GM13976 (cell line): ENCODE measurements at regions not wholly inside any gene's neighbourhood (a gene's known extent, or its start where the extent isn't known, plus 50 kb on each side); places are given as distances from the start of the nearest gene placed in this dataset.
"Not testable (repeated sequence)": the region's sequence is repeated elsewhere in the genome, so short reads cannot be mapped to it uniquely, and the experiment has no call there.

ENCODE experiments used
- DNase-seq: peaks from one replicate; pipeline ENCODE4 v3.0.0; 2012; ENCODE audit warnings: low spot score
- in situ Hi-C: fragments of 300-500 bp; cut with MboI; formaldehyde crosslinking; loops from one replicate; pipeline ENCODE4 v1.12.0; 2022; ENCODE audit warnings: low sequenced_read_pairs, mixed read lengths, inconsistent platforms; ENCODE audit not compliant: unreplicated experiment
- TF ChIP-seq, protein P1 (sequence below): IDR thresholded peaks from 2 replicates; pipeline ENCODE4 v1.5.1; 2012; ENCODE audit warnings: borderline replicate concordance, mild to moderate bottlenecking; ENCODE audit not compliant: insufficient read depth; ENCODE audit errors: extremely low read depth, missing control alignments, control extremely low read depth

DNA sequence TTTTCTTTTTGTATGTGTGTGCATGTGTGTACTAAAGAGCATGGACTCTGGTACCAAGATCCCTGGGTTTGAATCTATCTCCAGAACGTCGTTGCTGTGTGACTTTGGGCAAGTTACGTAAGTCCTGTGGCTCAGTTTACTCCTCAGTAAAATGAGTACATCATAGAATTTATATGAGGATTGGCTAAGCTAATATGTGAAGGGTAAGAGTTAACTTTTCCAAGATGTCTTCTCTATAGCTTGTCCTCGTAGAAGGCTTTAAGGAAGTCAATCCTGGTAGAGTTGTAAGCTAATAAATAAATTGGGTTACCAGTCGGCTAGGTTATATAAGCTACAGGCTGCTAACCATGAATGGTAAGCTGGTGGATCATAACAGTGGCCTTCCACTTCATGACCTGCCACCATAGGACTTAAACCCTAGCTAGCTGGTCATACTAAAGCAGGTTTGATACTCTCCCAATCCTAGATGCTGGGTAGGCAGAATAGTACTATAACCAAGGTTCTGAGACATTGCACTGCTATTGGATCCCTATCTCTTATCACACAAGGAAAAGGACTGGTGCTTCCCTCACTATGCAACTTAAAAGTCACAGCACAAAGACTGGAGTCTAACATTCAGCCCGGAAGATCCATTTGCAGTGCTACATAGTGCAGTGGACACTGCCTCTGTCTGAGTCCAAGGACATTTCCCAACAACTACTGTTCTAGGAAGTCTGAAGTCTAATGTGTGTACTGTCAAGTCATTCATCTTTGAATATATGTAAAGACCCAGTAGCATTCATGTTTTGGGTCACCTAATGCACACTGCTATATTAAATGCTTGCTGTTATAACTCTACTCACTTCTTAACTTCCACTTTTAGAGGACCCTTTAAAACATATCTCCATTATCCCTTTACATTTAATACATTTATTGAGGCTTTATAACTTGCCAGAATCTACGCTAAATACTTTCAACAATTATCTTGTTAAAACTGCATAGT, 156.2 kb downstream of the CRPPA start:
- TF ChIP-seq, protein P1, sequence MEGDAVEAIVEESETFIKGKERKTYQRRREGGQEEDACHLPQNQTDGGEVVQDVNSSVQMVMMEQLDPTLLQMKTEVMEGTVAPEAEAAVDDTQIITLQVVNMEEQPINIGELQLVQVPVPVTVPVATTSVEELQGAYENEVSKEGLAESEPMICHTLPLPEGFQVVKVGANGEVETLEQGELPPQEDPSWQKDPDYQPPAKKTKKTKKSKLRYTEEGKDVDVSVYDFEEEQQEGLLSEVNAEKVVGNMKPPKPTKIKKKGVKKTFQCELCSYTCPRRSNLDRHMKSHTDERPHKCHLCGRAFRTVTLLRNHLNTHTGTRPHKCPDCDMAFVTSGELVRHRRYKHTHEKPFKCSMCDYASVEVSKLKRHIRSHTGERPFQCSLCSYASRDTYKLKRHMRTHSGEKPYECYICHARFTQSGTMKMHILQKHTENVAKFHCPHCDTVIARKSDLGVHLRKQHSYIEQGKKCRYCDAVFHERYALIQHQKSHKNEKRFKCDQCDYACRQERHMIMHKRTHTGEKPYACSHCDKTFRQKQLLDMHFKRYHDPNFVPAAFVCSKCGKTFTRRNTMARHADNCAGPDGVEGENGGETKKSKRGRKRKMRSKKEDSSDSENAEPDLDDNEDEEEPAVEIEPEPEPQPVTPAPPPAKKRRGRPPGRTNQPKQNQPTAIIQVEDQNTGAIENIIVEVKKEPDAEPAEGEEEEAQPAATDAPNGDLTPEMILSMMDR = no peak
- no peak for DNase-seq
- in situ Hi-C loops = no loop called here

DNA sequence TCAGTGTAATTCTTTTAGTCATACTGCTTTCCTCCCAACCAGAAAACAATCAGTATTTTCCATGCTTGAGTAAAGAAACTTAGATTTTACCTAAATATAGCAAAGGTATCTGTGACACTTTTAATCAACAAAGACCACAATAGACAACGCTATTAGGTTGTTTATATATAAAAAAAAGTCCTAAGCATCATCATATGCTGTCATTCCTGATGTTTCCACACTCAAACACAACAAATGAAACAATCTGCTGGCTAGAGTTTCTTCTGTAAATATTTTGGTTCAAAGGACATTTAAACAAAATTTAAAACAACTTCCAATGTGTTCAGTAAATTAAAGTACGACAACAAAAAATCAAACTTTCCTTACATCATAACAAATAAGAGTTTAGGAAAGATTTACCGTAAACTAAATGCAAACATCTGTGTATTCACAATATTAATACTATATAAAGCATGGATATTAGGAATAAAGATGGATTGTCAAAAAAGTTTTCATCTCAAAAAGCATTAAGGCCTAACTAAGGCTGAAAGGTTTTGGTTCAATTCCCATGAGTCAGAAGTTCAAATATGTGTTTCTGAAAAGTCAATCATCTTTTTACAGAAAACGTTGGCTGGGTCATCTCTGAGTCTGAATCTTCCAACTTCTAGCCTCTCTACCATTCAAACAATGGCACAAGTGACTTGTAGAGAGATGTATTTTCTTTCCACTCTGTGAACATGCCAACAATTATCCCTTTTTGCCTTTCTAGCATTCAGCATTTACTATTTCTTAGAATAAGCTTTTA, 157.1 kb downstream of the CRPPA start:
- TF ChIP-seq, protein P1 = no peak
- DNase-seq = no peak
- in situ Hi-C loops = no loop called here

- in situ Hi-C loops, DNase-seq: not testable (repeated sequence)
Observed at GRCh38 chr7:16263377-16263776, 158.0 kb downstream of the CRPPA start.

- TF ChIP-seq, protein P1 = no peak
- in situ Hi-C loops = no loop called here
- DNase-seq = no peak
Observed at GRCh38 chr7:16261654-16262053, 159.7 kb downstream of the CRPPA start.

- in situ Hi-C loops = no loop called here
- DNase-seq = no peak
- TF ChIP-seq, protein P1 = no peak
Observed at GRCh38 chr7:16261100-16261499, 160.2 kb downstream of the CRPPA start.

GRCh38 chr7:16260236-16260728, 161.1 kb downstream of the CRPPA start:
- in situ Hi-C loops = no loop called here
- TF ChIP-seq, protein P1 = no peak
- DNase-seq = no peak

DNA sequence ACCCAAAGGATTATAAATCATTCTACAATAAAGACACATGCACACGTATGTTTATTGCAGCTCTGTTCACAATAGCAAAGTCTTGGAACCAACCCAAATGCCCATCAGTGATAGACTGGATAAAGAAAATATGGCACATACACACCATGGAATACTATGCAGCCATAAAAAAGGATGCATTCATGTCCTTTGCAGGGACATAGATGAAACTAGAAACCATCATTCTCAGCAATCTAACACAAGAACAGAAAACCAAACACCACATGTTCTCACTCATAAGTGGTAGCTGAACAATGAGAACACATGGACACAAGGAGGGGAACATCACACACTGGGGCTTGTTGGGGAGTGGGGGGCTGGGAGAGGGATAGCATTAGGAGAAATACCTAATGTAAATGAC, 164.9 kb downstream of the CRPPA start:
- in situ Hi-C loops, DNase-seq: not testable (repeated sequence)

GRCh38 chr7:16255952-16256351, 165.4 kb downstream of the CRPPA start:
- DNase-seq, in situ Hi-C loops: not testable (repeated sequence)

DNA sequence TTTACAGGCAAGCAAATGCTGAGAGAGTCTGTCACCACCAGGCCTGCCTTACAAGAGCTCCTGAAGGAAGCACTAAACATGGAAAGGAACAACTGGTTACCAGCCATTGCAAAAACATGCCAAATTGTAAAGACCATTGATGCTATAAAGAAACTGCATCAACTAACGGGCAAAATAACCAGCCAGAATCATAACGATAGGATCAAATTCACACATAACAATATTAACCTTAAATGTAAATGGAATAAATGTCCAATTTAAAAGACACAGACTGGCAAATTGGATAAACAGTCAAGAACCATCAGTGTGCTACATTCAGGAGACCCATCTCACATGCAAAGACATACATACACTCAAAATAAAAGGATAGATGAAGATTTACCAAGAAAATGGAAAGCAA, 170.7 kb downstream of the CRPPA start:
- in situ Hi-C loops, DNase-seq: not testable (repeated sequence)

GRCh38 chr7:16249204-16249603, 172.1 kb downstream of the CRPPA start:
- DNase-seq, in situ Hi-C loops: not testable (repeated sequence)

DNA sequence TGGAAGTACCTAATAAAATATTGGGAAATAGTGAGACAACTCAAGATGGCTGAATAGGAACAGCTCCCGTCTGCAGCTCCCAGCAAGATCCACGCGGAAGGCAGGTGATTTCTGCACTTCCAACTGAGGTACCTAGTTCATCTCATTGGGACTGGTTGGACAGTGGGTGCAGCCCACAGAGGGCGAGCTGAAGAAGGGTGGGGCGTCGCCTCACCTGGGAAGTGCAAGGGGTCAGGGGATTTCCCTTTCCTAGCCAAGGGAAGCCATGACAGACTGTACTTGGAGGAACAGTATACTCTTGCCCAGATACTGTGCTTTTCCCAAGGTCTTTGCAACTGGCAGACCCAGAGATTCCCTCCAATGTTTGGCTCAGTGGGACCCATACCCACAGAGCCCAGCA, 172.8 kb downstream of the CRPPA start:
- DNase-seq, in situ Hi-C loops: not testable (repeated sequence)
